ENCODE measurements at regions not wholly inside any gene's neighbourhood (a gene's known extent, or its start where the extent isn't known, plus 50 kb on each side); places are given as distances from the start of the nearest gene placed in this dataset.

- TF ChIP-seq CTCF (IDR thresholded peaks at IDR 0.05; ENCODE audit: insufficient read depth, low read length, poor library complexity, severe bottlenecking), result no peak
- H3K4me3 ChIP-seq (ENCODE audit: low read depth, low read length), result no peak overlapping the region
- no peaks in the 10 kb centered on the region for H3K36me3 ChIP-seq (ENCODE audit: control insufficient read depth, insufficient read depth, low read length)
- no peak for DNase-seq (ENCODE audit: low read depth)
- H3K27me3 ChIP-seq (ENCODE audit: control insufficient read depth, insufficient read depth, low read length), result no peaks in the 10 kb centered on the region
Measured at GRCh38 chr13:30026909-30027308, 176.5 kb upstream of the UBL3 start.

- Histone ChIP-seq H3K36me3 (ENCODE audit: control insufficient read depth, insufficient read depth, low read length) (no peaks in the 10 kb centered on the region), H3K4me3 (ENCODE audit: low read depth, low read length) (no peak overlapping the region), H3K27me3 (ENCODE audit: control insufficient read depth, insufficient read depth, low read length) (no peaks in the 10 kb centered on the region)
- no peak for DNase-seq (ENCODE audit: low read depth)
- TF ChIP-seq CTCF (IDR thresholded peaks at IDR 0.05; ENCODE audit: insufficient read depth, low read length, poor library complexity, severe bottlenecking), result no peak
Measured at GRCh38 chr13:30026093-30026492, 175.7 kb upstream of the UBL3 start.

- no peaks in the 10 kb centered on the region for H3K36me3 ChIP-seq (ENCODE audit: control insufficient read depth, insufficient read depth, low read length)
- no peak for DNase-seq (ENCODE audit: low read depth)
- no peak for TF ChIP-seq CTCF (IDR thresholded peaks at IDR 0.05; ENCODE audit: insufficient read depth, low read length, poor library complexity, severe bottlenecking)
- H3K27me3 ChIP-seq (ENCODE audit: control insufficient read depth, insufficient read depth, low read length), result no peaks in the 10 kb centered on the region
- no peak overlapping the region for H3K4me3 ChIP-seq (ENCODE audit: low read depth, low read length)
Measured at GRCh38 chr13:30025351-30025750, 174.9 kb upstream of the UBL3 start.

DNA sequence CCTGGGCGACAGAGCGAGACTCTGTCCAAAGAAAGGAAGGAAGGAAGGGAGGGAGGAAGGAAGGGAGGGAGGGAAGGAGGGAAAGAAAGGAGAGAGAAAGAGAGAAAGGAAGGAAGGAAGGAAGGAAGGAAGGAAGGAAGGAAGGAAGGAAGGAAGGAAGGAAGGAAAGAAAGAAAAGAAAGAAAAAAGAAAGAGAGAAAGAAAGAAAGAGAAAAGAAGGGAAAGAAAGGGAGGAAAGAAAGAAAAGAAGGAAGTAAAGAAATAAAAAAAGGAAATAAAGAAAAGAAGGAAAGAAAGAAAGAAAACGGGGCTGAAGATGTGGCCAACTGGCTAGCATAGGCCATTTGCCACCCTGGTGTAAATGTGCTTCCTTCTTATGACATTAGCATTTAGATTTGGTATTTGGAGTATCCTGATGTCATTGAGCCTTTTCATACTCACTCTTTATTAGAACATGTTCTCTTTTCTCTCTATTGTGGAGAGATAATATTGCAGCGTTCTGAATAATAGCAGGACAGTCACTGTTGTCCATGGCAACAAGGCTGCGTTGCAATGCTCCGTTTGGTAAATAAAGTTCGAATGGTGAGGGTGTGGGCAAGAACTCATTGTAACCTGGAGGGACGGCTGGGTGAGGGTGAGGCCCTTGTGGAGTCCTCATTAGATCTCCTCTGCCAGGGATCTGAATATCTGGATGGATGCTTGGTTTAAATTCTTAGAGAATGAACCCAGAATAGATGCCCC is 173.9 kb upstream of the UBL3 start:
- DNase-seq (ENCODE audit: low read depth), result no peak
- no peak overlapping the region for H3K4me3 ChIP-seq (ENCODE audit: low read depth, low read length)
- no peak for TF ChIP-seq CTCF (IDR thresholded peaks at IDR 0.05; ENCODE audit: insufficient read depth, low read length, poor library complexity, severe bottlenecking)

DNA sequence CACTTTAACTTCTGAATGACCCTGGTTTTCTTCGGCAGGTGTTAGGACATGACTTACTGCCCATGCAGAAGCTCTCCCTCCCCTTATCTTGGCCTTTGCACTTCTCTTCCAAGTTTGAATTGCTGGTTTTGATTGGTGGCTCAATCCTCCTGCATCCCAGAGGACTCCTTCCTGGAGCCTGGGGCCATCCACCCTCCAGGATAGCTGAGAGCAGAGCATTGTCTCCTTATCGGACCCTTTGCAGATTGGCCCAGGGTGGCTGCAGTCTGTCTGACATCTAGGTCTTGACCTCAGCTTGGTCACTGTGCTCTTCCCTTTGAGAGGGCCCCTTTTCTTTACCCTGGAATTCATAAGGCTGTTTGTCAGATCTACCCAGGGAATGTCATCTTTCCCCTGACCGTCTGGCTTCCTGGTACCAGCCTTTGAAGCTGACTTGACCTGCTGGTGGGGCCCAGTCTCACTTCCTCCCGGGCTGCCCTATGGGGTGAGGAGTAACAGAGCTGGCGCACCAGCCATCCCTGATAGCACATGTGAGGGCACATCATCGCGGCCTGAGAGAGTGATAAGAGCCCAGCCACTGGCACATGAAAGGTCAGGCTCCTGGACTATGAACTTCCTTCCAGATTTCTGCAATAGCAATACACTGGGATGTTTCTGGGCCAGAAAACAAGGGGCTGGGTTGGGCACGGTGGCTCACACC is 172.9 kb upstream of the UBL3 start:
- H3K27me3 ChIP-seq (ENCODE audit: control insufficient read depth, insufficient read depth, low read length), result no peaks in the 10 kb centered on the region
- no peaks in the 10 kb centered on the region for H3K36me3 ChIP-seq (ENCODE audit: control insufficient read depth, insufficient read depth, low read length)
- no peak overlapping the region for H3K4me3 ChIP-seq (ENCODE audit: low read depth, low read length)
- DNase-seq (ENCODE audit: low read depth), result no peak
- TF ChIP-seq CTCF (IDR thresholded peaks at IDR 0.05; ENCODE audit: insufficient read depth, low read length, poor library complexity, severe bottlenecking), result no peak

More for the DNA sequence above, 173.9 kb upstream of the UBL3 start:
- Histone ChIP-seq H3K27me3 (ENCODE audit: control insufficient read depth, insufficient read depth, low read length) (no peaks in the 10 kb centered on the region), H3K36me3 (ENCODE audit: control insufficient read depth, insufficient read depth, low read length) (no peaks in the 10 kb centered on the region)

Measured in kidney epithelial cell (primary cell).